ENCODE measurements at regions not wholly inside any gene's neighbourhood (a gene's known extent, or its start where the extent isn't known, plus 50 kb on each side); places are given as distances from the start of the nearest gene placed in this dataset.

- no peak for DNase-seq
Observed at GRCh38 chr2:43105586-43106558, 120.5 kb downstream of the ZFP36L2 start.

DNA sequence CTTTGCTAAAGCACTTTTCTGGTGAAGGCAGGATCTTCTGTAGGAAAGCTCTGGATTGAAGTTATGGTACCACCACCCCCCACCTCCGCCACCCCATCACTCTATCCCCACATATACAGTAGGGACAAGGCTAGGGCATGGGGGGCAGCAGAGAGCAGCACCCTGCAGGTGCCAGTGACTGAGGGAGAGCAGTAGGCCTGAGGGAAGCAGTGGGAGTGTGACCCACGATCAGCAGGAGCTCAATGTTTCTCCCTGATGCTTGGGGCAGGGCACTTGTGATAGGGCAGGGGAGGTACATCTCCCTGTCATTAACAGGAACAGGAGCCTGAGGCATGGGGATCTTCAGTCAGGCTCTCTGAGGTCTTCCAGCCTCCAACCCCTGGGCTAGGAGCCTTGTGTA lies 121.6 kb downstream of the ZFP36L2 start:
- no peak for DNase-seq

- DNase-seq: no peak
Observed at GRCh38 chr2:43104106-43104505, 122.3 kb downstream of the ZFP36L2 start.

- no peak for DNase-seq
Observed at GRCh38 chr2:43103093-43103404, 123.4 kb downstream of the ZFP36L2 start.

- no peak for DNase-seq
Observed at GRCh38 chr2:43102366-43103092, 123.9 kb downstream of the ZFP36L2 start.

DNA sequence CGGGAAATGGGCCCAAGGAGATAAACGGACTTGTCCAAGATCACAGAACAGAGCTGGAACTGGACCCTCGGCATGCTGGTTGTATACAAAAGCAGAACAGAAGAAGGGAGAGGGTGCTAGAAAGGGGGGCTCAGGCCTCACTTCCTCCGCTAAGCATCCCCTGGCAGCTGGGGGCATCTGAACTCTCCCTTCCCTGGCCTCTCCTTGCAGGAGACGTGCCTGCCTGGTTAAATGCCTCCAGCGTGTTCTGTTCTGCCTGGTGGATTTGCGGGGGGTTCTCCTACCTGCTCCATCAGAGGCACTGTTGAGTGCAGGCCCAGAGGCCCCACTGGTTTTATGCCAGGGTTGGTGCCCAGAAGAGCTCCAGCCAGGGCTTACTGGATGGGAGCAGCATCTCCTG lies 124.7 kb downstream of the ZFP36L2 start:
- no peak for DNase-seq

DNA sequence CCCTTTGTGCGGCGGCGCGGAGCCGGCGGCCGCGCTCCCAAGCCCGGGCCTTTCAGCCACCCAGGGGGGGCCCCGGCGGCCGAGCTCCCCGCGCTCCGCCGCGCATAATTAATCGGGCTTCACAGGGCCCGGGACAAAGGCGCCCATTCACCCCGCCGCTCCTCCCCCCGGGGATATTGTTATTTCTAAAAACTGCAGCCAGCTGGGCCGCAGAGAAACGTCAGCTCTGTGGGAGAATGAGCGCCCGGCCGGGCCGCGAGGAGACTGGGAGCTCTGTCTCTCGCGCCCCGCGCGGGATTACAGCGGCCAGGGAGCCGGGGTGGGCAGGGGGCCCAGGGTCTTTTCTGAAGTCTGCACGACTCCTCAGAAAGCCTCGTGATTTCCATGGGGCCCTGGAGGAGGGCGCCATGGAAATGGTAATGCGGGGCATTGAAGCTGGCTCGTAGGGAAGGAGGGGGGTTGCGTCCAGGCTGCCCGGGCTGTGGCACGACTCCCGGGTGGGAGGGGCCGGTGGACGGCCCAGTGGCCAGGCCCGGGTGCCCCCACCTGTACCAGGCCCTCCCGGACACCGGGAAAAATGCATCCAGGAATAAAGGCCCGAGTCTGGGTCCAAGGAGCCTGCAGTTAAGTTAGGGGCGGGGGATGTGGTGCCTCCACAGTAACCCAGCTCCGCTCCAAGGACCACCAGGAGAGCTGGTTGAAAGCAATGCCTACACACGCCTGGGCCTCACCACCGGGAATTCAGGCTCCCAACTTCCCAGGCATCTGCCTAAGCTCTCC lies 125.3 kb downstream of the ZFP36L2 start:
- DNase-seq: no peak

- no peak for DNase-seq
Observed at GRCh38 chr2:43100362-43100882, 126.0 kb downstream of the ZFP36L2 start.

GRCh38 chr2:43099797-43100196 lies 126.6 kb downstream of the ZFP36L2 start:
- no peak for DNase-seq

DNA sequence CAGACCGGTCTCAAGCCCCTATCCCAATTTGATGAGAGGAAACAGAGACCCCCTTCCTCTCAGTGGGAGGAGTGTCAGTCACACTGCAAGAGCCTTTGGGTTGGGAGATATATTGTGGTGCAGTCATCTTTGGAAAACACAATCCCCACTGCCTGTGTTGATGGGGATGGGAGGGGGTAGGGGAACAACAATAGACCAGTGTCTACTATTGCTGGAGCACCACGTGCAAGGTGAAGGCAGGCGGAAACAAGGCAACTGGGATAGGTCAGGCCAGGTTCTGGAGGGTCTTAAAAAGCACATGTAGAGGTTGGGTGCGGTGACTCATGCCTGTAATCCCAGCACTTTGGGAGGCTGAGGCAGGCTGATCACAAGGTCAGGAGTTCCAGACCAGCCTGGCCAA lies 127.9 kb downstream of the ZFP36L2 start:
- DNase-seq: no peak

DNA sequence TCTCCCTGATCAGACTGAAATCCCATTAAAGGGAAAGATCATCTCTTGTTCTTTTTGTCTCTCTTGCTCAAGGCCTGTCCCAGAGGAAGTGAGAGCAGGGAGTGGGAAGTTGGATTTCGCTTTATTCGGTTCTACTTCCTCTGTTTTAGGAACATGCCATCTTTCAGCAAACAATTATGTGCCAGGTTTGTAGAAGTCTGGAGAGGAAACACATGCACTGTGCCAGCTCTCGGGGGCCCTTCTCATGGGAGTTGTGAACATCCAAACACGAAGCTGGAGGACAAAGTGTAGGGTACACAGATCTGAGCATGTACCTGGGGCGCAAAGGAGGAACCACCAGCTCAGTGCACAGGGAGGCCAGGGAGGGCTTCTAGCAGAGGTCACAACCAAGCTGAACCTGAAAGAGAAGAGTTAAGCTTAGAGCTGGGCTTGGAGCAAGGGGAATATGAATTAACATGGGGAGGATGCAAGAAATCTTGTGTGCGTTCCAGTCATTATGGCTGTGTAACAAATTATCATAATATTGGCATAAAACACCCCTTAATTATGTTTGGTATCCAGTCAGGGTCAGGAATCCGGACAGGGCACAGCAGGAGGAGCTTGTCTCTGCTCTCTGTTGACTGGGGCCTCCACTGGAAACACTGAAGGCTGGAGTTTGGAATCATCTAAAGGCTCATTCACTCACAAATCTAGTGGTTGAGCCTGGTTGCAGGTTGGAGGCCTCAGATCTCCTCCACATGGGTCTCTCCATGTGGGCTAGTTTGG lies 128.6 kb downstream of the ZFP36L2 start:
- no peak for DNase-seq

DNA sequence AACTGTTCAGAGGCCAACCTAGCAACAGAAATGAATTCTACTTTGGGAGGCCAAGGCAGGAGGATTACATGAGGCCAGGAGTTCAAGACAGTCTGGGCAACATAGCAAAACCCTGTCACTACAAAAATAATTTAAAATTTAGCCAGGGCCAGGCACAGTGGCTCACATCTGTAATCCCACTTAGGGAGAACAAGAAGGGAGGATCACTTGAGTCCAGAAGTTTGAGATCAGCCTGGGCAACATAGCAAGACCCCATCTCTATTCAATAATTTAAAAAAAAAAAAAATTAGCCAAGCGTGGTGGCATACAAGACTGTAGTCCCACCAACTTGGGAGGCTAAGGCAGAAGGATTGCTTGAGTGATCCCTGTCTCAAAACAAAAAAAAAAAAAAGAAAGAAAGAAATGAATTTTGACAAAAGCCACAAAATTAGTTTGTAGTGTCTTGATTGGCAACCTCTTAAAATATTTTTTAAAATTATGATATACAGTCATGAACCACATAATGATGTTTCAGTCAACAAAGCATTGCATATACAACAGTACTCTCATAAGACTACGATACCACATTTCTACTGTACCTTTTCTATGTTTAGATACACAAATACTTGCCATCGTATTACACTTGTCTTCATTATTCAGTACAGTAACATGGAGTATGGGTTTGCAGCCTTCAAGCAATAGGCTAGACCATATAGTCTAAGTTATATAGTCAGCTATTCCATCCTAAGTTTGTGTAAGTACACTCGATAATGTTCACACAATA lies 130.7 kb downstream of the ZFP36L2 start:
- no peak for DNase-seq

- no peak for DNase-seq
Observed at GRCh38 chr2:43092520-43093179, 133.8 kb downstream of the ZFP36L2 start.

DNA sequence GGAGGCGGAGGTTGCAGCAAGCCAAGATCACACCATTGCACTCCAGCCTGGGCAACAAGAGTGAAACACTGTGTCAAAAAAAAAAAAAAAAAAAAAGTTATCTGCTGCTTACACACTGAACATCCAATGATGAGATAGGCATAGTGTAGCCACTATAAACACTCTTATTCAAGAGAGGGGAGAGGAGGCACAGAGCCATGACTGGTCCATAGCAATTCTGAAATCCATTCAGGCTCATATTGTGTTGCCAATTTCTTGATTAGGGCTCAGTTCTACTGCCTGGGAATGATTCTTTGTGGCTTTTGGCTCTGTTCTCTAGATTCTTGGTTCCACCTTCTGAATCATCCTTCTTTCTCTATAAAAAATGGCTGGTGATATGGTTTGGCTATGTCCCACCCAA lies 136.1 kb downstream of the ZFP36L2 start:
- no peak for DNase-seq

DNA sequence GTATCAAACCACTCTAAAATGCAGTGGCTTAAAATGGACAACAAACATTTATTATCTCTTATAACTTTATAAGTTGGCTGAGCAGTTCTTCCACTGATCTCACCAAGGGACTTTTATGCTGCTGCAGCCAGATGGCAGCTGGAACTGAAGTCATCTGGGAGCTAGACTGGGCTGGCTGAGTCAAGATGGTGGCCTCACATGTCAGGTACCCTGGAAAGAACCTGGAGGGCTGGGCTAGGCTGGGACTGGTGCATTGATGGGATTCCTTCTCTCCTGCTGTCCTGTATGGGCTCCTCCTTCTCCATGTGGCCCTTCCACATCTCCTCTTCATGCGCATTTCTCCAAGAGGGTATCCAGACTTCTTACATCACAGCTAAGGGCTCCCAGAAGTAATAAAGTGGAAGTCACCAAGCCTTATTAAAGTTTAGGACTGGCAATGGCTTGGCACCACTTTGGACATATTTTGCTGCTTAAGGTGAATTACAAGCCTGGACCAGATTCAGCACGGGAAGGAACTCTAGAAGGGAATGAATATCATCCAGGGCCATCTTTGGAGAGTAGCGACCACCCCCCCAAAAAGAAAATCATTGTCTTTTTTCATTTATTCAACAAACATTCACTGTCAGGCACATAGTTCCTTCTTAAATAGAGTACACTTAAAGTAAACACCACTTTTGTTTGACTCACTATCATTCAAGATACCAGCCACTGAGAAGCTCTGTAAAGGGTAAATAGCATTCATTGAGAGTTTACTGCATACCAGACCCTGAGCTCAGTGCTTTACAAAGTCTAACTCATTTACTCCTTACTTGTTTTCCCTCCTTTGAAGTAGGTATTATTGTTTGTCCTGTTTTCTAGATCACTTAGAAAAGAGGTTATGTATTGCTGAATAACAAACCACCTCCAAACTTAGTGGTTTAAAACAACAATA lies 138.0 kb downstream of the ZFP36L2 start:
- no peak for DNase-seq

- DNase-seq: no peak
Observed at GRCh38 chr2:43087413-43087812, 139.0 kb downstream of the ZFP36L2 start.

DNA sequence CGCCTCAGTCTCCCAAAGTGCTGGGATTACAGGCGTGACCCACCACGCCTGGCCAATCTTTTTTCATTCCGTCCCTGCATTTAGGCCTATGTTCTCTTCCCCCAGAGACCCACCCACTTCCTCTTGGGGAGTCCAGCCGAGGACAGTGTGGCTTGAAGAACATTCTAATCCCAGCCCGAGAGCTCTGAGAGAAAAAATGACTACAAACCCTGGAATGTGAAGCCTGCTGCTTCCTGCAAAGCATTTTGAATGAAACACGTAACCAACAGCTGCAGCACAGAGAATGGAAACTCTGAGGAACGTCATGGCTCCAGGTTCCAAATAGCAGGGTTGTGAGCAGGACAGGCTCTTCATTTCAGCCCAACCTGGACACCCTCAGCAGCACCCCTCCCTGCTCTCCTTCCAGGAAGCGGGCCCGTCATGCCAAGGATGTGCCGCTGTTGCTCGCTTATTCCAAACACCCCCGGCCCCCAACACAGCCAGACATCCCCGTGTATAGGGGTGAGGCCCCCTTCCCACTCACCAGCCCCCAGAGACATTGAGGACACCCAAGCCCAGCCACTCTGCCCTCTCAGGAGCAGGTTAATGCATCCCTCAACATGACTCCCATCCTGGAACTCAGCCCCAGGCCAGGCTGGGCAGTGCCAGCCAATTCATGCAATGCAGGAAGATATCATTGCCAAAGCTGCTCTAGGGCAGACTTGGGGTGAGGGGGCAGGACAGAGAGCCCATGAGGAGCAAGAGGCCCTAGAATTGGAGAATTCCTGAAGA lies 139.8 kb downstream of the ZFP36L2 start:
- DNase-seq: no peak

DNA sequence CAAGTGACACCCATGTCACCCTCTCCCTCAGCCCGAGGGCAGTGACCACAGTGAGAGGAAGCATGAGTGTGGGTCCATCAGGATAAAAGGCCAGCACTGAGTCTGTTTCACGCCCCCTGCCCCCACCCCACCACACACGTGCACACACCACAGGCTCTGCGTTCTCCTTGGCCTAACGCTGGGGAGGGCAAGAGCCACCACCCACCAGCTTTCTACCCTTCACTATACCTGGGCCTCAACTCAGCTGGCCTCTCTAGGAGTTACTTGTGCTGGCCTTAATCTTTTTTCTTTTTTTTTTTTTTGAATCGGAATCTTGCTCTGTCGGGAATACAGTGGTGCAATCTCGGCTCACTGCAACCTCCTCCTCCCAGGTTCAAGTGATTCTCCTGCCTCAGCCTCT lies 140.5 kb downstream of the ZFP36L2 start:
- DNase-seq: no peak

DNA sequence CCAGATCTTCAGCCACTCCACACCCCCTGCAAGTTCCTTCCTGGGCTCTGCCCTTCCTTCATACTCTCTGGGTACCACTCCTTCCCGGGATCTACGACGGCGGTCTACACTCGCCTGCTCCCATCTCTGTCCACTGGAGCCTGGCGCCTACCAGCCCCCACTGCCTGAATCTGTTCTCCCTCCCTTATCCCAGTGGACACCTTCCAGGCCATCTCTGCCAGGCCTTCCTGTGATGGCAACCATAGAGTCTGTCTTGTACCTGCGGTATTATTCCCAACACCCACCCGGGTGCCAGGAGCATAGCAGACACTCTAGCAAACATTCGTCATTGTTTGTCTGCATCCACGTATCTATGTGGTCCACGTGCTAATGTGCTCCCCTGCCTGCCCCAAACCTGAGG lies 140.9 kb downstream of the ZFP36L2 start:
- no peak for DNase-seq
